CD14-positive monocyte (primary cell): ENCODE measurements at regions not wholly inside any gene's neighbourhood (a gene's known extent, or its start where the extent isn't known, plus 50 kb on each side); places are given as distances from the start of the nearest gene placed in this dataset.

Experiments used
- DNase-seq, 3 donors: peaks; one replicate each; pipeline ENCODE4 v3.0.0-alpha.2; 2011 to 2022
- H2AFZ ChIP-seq: 2 replicates; pipeline ENCODE4 v1.6.0; 2012; ENCODE audit warnings: mild to moderate bottlenecking, low read depth, low read length, inconsistent platforms; ENCODE audit not compliant: insufficient read depth, poor library complexity, severe bottlenecking
- H3K27ac ChIP-seq, 2 donors: 1 replicate in 1 of 2; 2 replicates in 1 of 2; pipeline ENCODE4 v1.5.1; 2012 to 2013; ENCODE audit warnings: low read length in 2 of 2, control low read depth in 1 of 2, inconsistent platforms in 1 of 2, low read depth in 1 of 2, mild to moderate bottlenecking in 1 of 2
- H3K27me3 ChIP-seq, 2 donors: one replicate each; pipeline versions ENCODE4 v1.6.0 to v1.6.1; 2011 to 2013; ENCODE audit warnings: low read length in 2 of 2; ENCODE audit not compliant: control insufficient read depth in 2 of 2, insufficient read depth in 2 of 2
- H3K36me3 ChIP-seq, 2 donors: replicated peaks in 1 of 2; 1 replicate in 1 of 2; 2 replicates in 1 of 2; pipeline versions ENCODE4 v1.5.1 to v1.6.1; 2012 to 2013; ENCODE audit warnings: low read length in 2 of 2, control low read depth in 1 of 2, inconsistent platforms in 1 of 2, mild to moderate bottlenecking in 1 of 2; ENCODE audit not compliant: insufficient read depth in 2 of 2, control insufficient read depth in 1 of 2
- H3K4me1 ChIP-seq, 2 donors: 1 replicate in 1 of 2; 2 replicates in 1 of 2; pipeline versions ENCODE4 v1.5.1 to v1.6.1; 2012 to 2013; ENCODE audit warnings: low read length in 2 of 2, control low read depth in 1 of 2, inconsistent platforms in 1 of 2, mild to moderate bottlenecking in 1 of 2, moderate library complexity in 1 of 2; ENCODE audit not compliant: insufficient read depth in 2 of 2, control insufficient read depth in 1 of 2
- H3K4me2 ChIP-seq: replicated peaks from 2 replicates; pipeline ENCODE3; 2012; ENCODE audit warnings: low read length, moderate library complexity, mild to moderate bottlenecking; ENCODE audit not compliant: poor library complexity, severe bottlenecking; ENCODE audit errors: extremely low read depth
- H3K4me3 ChIP-seq, 3 experiments: fragments of 200-600 bp in 1 of 3; sonication (generic) in 1 of 3; replicated peaks in 1 of 3; 1 replicate in 2 of 3; 2 replicates in 1 of 3; pipeline ENCODE4 v1.5.1; 2011 to 2013; ENCODE audit warnings: low read length in 3 of 3, mild to moderate bottlenecking in 3 of 3, control low read depth in 2 of 3, low read depth in 2 of 3, inconsistent platforms in 1 of 3, moderate library complexity in 1 of 3
- H3K79me2 ChIP-seq: 2 replicates; pipeline ENCODE4 v1.6.0; 2012; ENCODE audit warnings: mild to moderate bottlenecking, control low read depth, inconsistent platforms, low read length, moderate library complexity; ENCODE audit not compliant: insufficient read depth
- H3K9ac ChIP-seq: 2 replicates; pipeline ENCODE4 v1.6.0; 2017; ENCODE audit warnings: low read length, mild to moderate bottlenecking; ENCODE audit not compliant: insufficient read depth, poor library complexity, severe bottlenecking
- H3K9me3 ChIP-seq, 2 donors: replicated peaks in 1 of 2; 1 replicate in 1 of 2; 2 replicates in 1 of 2; pipeline versions ENCODE4 v1.5.1 to v1.6.1; 2012 to 2013; ENCODE audit warnings: low read length in 2 of 2, control low read depth in 1 of 2; ENCODE audit not compliant: control insufficient read depth in 1 of 2, insufficient read depth in 1 of 2
- H4K20me1 ChIP-seq: 2 replicates; pipeline ENCODE4 v1.6.0; 2012; ENCODE audit warnings: mild to moderate bottlenecking, low read length, control low read depth, moderate library complexity; ENCODE audit not compliant: insufficient read depth
- H3K27ac Mint-ChIP-seq, 7 donors: one replicate each; pipeline ENCODE4 v1.8.0; 2020; ENCODE audit warnings: mild to moderate bottlenecking in 7 of 7, mixed read lengths in 7 of 7, moderate library complexity in 6 of 7, inconsistent platforms in 2 of 7
- H3K27me3 Mint-ChIP-seq, 3 donors: one replicate each; pipeline ENCODE4 v1.8.0; 2021 to 2022; ENCODE audit warnings: low read depth in 3 of 3, mild to moderate bottlenecking in 3 of 3, mixed read lengths in 3 of 3, moderate library complexity in 3 of 3, inconsistent platforms in 1 of 3
- H3K36me3 Mint-ChIP-seq, 2 donors: one replicate each; pipeline ENCODE4 v1.8.0; 2020; ENCODE audit warnings: mixed read lengths in 2 of 2, inconsistent platforms in 1 of 2, mild to moderate bottlenecking in 1 of 2
- H3K4me1 Mint-ChIP-seq: one replicate; pipeline ENCODE4 v1.8.0; 2020; ENCODE audit warnings: mild to moderate bottlenecking, mixed read lengths
- H3K4me3 Mint-ChIP-seq, 2 donors: one replicate each; pipeline ENCODE4 v1.8.0; 2020; ENCODE audit warnings: mild to moderate bottlenecking in 2 of 2, mixed read lengths in 2 of 2, moderate library complexity in 1 of 2
- H3K9me3 Mint-ChIP-seq, 7 donors: one replicate each; pipeline ENCODE4 v1.8.0; 2020 to 2022; ENCODE audit warnings: mixed read lengths in 7 of 7, mild to moderate bottlenecking in 6 of 7, moderate library complexity in 6 of 7, inconsistent platforms in 2 of 7
- WGBS: methylation state at CpG from one replicate; pipeline ENCODE4 v1.1.5; 2013; ENCODE audit warnings: missing lambda C conversion rate; ENCODE audit not compliant: insufficient coverage; 5-methylcytosine and 5-hydroxymethylcytosine counted together
- intact Hi-C, 2 donors: fragments of 100-400 bp; cut with micrococcal nuclease; formaldehyde crosslinking; loops; one replicate each; pipeline versions ENCODE4 v1.15.0 to v1.15.1; 2023
- TF ChIP-seq, protein P1 (sequence below): fragments of 200-600 bp; IDR thresholded peaks from one replicate; pipeline ENCODE4 v1.8.0; 2022; ENCODE audit warnings: antibody characterized with exemption, mild to moderate bottlenecking

DNA sequence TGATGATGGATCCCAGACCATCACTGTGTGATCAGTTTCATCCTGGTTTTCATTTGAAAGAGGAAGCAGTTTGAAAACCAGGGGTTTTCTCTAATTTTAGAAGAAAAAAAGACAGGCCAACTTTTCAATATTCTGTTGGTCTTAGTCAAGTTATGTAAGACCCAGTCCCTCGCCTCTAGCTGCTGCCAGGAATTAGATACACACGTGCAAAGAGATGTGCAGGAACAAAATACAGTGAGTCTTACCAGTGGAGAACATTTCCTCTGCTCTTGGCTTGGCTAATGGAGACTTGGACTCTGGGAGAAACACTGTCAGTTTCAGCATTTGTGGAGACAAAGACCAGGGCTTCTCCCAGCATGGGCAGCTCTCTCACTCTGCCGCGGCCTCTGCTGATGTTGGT is 214.9 kb upstream of the C2CD4B start:
- H3K79me2 ChIP-seq: no peaks in the 10 kb centered on the region
- intact Hi-C loops: no loop called here
- no peak overlapping the region for H3K9ac ChIP-seq
- TF ChIP-seq, protein P1, sequence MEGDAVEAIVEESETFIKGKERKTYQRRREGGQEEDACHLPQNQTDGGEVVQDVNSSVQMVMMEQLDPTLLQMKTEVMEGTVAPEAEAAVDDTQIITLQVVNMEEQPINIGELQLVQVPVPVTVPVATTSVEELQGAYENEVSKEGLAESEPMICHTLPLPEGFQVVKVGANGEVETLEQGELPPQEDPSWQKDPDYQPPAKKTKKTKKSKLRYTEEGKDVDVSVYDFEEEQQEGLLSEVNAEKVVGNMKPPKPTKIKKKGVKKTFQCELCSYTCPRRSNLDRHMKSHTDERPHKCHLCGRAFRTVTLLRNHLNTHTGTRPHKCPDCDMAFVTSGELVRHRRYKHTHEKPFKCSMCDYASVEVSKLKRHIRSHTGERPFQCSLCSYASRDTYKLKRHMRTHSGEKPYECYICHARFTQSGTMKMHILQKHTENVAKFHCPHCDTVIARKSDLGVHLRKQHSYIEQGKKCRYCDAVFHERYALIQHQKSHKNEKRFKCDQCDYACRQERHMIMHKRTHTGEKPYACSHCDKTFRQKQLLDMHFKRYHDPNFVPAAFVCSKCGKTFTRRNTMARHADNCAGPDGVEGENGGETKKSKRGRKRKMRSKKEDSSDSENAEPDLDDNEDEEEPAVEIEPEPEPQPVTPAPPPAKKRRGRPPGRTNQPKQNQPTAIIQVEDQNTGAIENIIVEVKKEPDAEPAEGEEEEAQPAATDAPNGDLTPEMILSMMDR: no peak
- H3K9me3 Mint-ChIP-seq: no peaks in the 10 kb centered on the region
- peaks cover under 1 to 21% (median 6%) of the 10 kb centered on the region in 3 donors for H3K27me3 Mint-ChIP-seq
- DNase-seq: no peak
- 71% methylated on average over 1 of the region's 4 CpGs for WGBS
- no peak overlapping the region for H3K27ac ChIP-seq
- H3K4me1 ChIP-seq: no peaks in the 10 kb centered on the region
- H2AFZ ChIP-seq: no peak overlapping the region
- no peaks in the 10 kb centered on the region for H3K4me1 Mint-ChIP-seq
- no peaks in the 10 kb centered on the region for H3K9me3 ChIP-seq
- H3K36me3 ChIP-seq: no peaks in the 10 kb centered on the region
- H3K27ac Mint-ChIP-seq: no peak overlapping the region
- no peak overlapping the region for H3K4me3 ChIP-seq
- no peaks in the 10 kb centered on the region for H3K36me3 Mint-ChIP-seq
- H3K4me2 ChIP-seq: no peak overlapping the region
- no peaks in the 10 kb centered on the region for H4K20me1 ChIP-seq
- H3K4me3 Mint-ChIP-seq: no peak overlapping the region
- peaks cover 0 to under 1% of the 10 kb centered on the region in 2 donors for H3K27me3 ChIP-seq

DNA sequence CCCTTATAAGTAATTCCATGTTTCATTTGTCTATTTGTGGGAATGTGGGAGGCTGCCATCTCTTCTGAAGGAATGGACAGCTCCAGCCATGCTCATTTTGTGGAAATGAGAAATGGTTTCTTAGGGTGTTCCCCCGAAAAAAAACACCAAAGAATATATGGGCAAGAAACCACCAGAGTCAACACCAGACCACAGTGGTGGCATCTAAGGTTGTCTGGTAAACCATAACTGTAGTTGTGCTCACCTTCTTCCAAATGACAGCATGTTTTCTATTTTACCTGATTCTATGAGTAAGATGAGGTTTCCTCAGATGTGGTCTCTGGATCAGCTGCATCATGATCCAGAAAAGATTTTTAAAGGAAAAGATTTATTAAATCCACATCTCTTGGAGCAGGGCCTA is 217.0 kb upstream of the C2CD4B start:
- Histone ChIP-seq H3K4me2 (no peak overlapping the region), H3K36me3 (no peaks in the 10 kb centered on the region), H2AFZ (no peak overlapping the region), H3K27ac (no peak overlapping the region), H3K4me3 (no peak overlapping the region), H3K9me3 (no peaks in the 10 kb centered on the region), H3K9ac (no peak overlapping the region), H3K79me2 (no peaks in the 10 kb centered on the region), H3K4me1 (no peaks in the 10 kb centered on the region), H3K27me3 (peaks cover 0 to 4% of the 10 kb centered on the region in 2 donors), H4K20me1 (no peaks in the 10 kb centered on the region)
- TF ChIP-seq, protein P1: no peak
- H3K4me1 Mint-ChIP-seq: no peaks in the 10 kb centered on the region
- DNase-seq: no peak
- H3K9me3 Mint-ChIP-seq: no peaks in the 10 kb centered on the region
- peaks cover 2 to 24% (median 8%) of the 10 kb centered on the region in 3 donors for H3K27me3 Mint-ChIP-seq
- H3K4me3 Mint-ChIP-seq: no peak overlapping the region
- no CpG with 5 or more reads among the region's 1 CpG for WGBS
- intact Hi-C loops: no loop called here
- no peaks in the 10 kb centered on the region for H3K36me3 Mint-ChIP-seq
- H3K27ac Mint-ChIP-seq: no peak overlapping the region
